ENCODE measurements at regions not wholly inside any gene's neighbourhood (a gene's known extent, or its start where the extent isn't known, plus 50 kb on each side); places are given as distances from the start of the nearest gene placed in this dataset.

GRCh38 chr22:44548981-44549380 is 50.9 kb upstream of the RTL6 start:
- TF ChIP-seq CTCF (IDR thresholded peaks at IDR 0.05) (no peak), ZFX (IDR thresholded peaks at IDR 0.05; ENCODE audit: borderline replicate concordance) (no peak)
